GM18520 (cell line): ENCODE measurements at regions not wholly inside any gene's neighbourhood (a gene's known extent, or its start where the extent isn't known, plus 50 kb on each side); places are given as distances from the start of the nearest gene placed in this dataset.

ENCODE experiments used
- ATAC-seq: cut with Tn5 transposase; IDR thresholded peaks from one replicate; pipeline ENCODE4 v1.9.1; 2021; ENCODE audit not compliant: unreplicated experiment

- ATAC-seq = no peak
These were observed 49.9 kb upstream of the TAF1B start for GRCh38 chr2:9793156-9793917.
